GM21723 (cell line): ENCODE measurements at regions not wholly inside any gene's neighbourhood (a gene's known extent, or its start where the extent isn't known, plus 50 kb on each side); places are given as distances from the start of the nearest gene placed in this dataset.
A peak's percentile ranks its signal among the peaks of the same experiment; 100 is the strongest.
"Not testable (repeated sequence)": the region's sequence is repeated elsewhere in the genome, so short reads cannot be mapped to it uniquely, and the experiment has no call there.

Source experiments
- ATAC-seq: cut with Tn5 transposase; IDR thresholded peaks from one replicate; pipeline ENCODE4 v1.9.1; 2021; ENCODE audit warnings: mild to moderate bottlenecking, moderate library complexity; ENCODE audit not compliant: unreplicated experiment

GRCh38 chr2:163982938-163983337 lies 247.1 kb upstream of the FIGN start:
- no peak for ATAC-seq

- ATAC-seq, result no peak
These were observed 239.0 kb upstream of the FIGN start for GRCh38 chr2:163974766-163975165.

GRCh38 chr2:163970058-163970813 lies 234.4 kb upstream of the FIGN start:
- no peak for ATAC-seq

DNA sequence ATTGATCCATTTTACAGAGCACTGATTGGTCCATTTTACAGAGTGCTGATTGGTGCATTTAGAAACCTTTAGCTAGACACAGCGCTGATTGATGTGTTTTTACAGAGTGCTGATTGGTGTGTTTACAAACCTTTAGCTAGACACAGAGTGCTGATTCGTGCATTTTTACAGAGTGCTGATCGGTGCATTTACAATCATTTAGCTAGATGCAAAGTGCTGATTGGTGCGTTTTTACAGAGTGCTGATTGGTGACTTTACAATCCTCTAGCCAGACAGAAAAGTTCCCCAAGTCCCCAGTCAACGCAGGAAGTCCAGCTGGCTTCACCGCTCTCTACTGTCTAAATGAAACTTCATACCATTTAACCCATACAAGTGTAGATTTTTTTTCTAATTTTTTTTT lies 228.5 kb upstream of the FIGN start:
- not testable (repeated sequence) for ATAC-seq

- no peak for ATAC-seq
These were observed 217.6 kb upstream of the FIGN start for GRCh38 chr2:163953390-163953907.

DNA sequence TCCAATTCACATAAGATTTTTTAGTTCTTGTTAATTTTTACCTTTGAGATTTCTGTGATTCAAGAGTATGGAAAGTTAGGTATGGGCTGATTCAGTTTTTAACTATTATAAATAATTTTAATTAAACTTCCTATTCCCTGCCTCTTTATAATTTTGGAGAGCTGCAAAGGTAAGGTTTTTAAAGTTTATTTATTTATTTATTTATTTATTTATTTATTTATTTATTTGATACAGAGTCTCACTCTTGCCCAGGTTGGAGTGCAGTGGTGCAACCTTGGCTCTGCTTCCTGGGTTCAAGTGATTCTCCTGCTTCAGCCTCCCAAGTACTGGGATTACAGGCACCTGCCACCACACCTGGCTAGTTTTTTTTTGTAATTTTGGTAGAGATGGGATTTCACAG lies 215.5 kb upstream of the FIGN start:
- no peak for ATAC-seq

DNA sequence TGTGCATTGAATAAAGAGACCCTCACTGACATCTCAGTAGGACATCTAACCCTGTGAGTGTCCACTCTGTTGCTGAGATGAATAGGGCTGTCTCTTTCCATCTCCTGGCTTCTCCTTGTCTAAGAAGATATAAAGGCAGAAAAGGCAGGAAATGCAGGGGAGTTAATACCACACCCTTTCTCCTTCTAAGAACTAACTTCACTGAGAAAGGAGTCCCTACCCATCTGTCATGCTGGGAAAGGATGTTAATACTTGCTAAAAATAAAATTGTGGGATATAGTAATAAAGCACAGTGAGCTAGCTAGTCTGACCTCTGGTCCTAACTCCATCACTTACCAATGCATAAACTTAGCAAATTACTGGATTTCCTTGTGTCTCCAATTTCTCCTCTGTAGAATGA lies 213.9 kb upstream of the FIGN start:
- ATAC-seq, result no peak

DNA sequence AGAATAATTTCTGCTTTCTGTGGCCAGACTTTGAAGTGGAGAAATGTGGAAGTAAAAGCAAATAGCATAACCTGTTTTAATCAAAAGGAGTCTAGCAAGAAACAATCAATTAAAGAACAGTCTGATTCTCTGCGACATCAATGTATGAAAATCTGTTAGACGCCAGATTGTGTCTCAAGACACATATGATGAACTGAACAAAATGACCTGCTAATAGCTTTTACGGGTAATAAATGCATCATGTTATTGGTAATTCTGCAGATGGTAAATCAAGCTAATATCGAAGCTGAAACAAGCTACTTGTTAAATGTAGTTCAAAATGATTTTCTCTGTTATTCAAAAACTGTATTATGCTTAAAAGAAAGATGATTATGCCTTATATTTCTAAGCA lies 208.5 kb upstream of the FIGN start:
- no peak for ATAC-seq

GRCh38 chr2:163943403-163944346 lies 207.9 kb upstream of the FIGN start:
- no peak for ATAC-seq

GRCh38 chr2:163934131-163934530 lies 198.3 kb upstream of the FIGN start:
- ATAC-seq, result no peak

DNA sequence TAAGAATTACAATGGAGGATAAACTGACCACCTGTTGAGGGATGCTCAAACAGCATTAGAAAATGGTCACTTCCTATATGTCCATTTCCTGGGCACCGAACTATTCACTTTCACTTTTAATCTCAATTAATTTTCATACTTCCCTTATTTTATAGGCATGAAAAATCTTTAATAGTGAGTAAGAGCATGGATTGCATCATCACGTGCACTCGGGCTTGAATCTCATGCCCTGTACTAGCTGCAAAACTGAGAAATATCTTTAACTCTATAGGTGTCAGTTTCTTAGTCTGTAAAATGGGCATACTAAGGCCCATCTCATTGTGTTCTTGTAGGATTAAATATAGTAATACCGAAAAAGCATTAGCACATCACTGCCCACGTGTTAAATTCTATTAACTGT lies 183.9 kb upstream of the FIGN start:
- no peak for ATAC-seq

DNA sequence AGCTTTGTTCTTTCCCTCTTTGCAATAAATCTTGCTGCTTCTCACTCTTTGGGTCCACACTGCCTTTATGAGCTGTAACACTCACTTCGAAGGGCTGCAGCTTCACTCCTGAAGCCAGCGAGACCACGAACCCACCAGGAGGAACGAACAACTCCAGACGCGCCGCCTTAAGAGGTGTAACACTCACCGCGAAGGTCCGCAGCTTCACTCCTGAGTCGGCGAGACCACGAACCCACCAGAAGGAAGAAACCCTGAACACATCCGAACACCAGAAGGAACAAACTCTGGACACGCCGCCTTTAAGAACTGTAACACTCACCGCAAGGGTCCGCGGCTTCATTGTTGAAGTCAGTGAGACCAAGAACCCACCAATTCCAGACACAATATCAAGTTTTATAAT lies 178.7 kb upstream of the FIGN start:
- not testable (repeated sequence) for ATAC-seq

GRCh38 chr2:163913532-163913944 lies 177.7 kb upstream of the FIGN start:
- not testable (repeated sequence) for ATAC-seq

GRCh38 chr2:163909411-163910080 lies 173.7 kb upstream of the FIGN start:
- no peak for ATAC-seq

- ATAC-seq, result no peak
These were observed 170.6 kb upstream of the FIGN start for GRCh38 chr2:163906410-163906809.

GRCh38 chr2:163897799-163898198 lies 162.0 kb upstream of the FIGN start:
- ATAC-seq, result no peak

DNA sequence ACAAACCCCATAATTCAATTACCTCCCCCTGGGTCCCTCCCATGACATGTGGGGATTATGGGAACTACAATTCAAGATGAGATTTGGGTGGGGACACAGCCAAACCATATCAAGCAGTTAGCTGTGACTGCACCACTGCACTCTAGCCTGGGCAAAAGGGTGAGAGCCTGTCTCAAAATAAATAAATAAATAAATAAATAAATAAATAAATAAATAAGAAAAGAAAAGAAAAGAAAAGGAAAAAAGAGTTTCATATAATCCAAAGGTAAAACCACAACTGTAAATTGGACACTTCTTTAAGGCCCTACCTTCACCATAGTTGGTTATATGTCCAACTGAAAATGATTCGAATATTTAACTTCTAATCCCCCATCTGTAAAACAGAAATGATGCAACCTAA lies 157.6 kb upstream of the FIGN start:
- not testable (repeated sequence) for ATAC-seq

DNA sequence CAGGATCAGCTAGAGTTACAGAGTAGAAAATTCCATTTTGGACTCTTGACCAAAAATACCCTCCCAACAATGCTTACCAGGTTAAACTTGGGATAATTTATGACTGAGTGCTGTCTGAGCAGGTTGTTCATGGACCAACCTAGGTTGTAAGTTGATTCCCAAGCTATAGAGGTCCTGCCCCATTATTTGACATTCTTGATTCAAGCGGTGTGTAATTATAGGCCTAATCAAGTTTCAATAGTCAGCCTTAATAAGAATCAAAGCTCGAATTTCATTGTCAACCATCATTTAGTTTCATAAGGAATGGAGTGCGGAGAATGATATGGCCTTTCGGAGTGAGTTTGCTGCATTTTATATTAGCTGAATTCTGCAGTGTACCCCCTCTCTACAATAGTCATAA lies 152.8 kb upstream of the FIGN start:
- ATAC-seq, result no peak

DNA sequence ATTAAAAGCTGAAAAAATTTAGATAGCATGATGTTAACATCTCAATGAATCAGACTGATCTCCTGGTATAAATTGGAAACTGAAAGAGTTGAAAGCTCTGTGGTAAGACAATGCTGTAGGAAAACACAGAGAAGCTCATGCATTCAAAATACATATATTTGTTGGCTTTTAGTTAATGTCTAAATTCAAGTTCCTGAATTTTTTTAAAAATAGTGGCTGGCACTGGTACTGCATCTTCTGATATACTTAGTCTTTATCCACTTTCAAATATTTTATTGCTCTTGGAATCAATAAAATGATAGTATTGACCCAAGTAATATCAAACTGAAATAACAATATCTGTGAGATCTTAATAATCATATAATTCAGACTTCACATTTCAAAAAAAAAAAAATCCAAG lies 151.4 kb upstream of the FIGN start:
- ATAC-seq, result no peak

- ATAC-seq, result no peak
These were observed 148.6 kb upstream of the FIGN start for GRCh38 chr2:163884416-163884815.

GRCh38 chr2:163878718-163879117 lies 142.9 kb upstream of the FIGN start:
- ATAC-seq, result peak; percentile 75
